ENCODE measurements at regions not wholly inside any gene's neighbourhood (a gene's known extent, or its start where the extent isn't known, plus 50 kb on each side); places are given as distances from the start of the nearest gene placed in this dataset.

DNA sequence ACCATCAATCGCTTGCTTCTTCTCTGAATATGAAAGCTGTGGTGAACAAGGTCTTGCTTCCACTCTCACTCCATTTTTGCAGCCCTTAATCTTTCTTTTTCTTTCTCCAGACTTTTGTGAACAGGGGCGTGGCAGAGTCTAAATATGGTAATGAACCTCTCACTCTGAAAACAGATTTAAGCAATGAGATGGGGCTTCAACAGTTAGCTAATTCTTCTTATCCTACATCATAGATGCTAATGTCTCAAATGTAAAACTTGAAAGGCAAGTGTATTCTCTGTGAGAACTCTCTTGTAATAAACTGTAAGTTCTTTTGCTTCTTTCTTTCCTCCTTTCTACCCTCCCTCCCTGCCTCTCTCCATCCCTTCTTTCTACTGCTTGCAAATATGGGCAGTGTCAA, 106.5 kb upstream of the ANK2 start:
- intact Hi-C loops (cut with micrococcal nuclease) = no loop called here
- no peak overlapping the region for H3K4me3 Mint-ChIP-seq
- DNase-seq = no peak
- Histone ChIP-seq H3K79me2 (ENCODE audit: insufficient read depth, low read length) (no peaks in the 10 kb centered on the region), H3K9ac (ENCODE audit: insufficient read depth, low read length, poor library complexity, severe bottlenecking) (no peak overlapping the region), H3K9me3 (replicated peaks in 1 of 2; ENCODE audit: control insufficient read depth in 1 of 2, insufficient read depth in 1 of 2, low read length in 2 of 2) (no peaks in the 10 kb centered on the region), H3K36me3 (replicated peaks in 1 of 2; ENCODE audit: control insufficient read depth in 1 of 2, insufficient read depth in 2 of 2, low read length in 2 of 2) (no peaks in the 10 kb centered on the region), H4K20me1 (ENCODE audit: insufficient read depth, low read length) (no peaks in the 10 kb centered on the region), H3K27me3 (ENCODE audit: control insufficient read depth in 2 of 2, insufficient read depth in 2 of 2, low read length in 2 of 2) (no peaks in the 10 kb centered on the region), H2AFZ (ENCODE audit: insufficient read depth, low read depth, low read length, poor library complexity, severe bottlenecking) (no peak overlapping the region), H3K4me1 (ENCODE audit: control insufficient read depth in 1 of 2, insufficient read depth in 2 of 2, low read length in 2 of 2) (no peaks in the 10 kb centered on the region), H3K27ac (ENCODE audit: low read depth in 1 of 2, low read length in 2 of 2) (no peak overlapping the region), H3K4me2 (replicated peaks; ENCODE audit: extremely low read depth, low read length, poor library complexity, severe bottlenecking) (no peak overlapping the region), H3K4me3 (replicated peaks in 1 of 3; ENCODE audit: low read depth in 2 of 3, low read length in 3 of 3) (no peak overlapping the region)
- H3K27ac Mint-ChIP-seq = no peak overlapping the region
- no peaks in the 10 kb centered on the region for H3K36me3 Mint-ChIP-seq
- TF ChIP-seq, protein P1, sequence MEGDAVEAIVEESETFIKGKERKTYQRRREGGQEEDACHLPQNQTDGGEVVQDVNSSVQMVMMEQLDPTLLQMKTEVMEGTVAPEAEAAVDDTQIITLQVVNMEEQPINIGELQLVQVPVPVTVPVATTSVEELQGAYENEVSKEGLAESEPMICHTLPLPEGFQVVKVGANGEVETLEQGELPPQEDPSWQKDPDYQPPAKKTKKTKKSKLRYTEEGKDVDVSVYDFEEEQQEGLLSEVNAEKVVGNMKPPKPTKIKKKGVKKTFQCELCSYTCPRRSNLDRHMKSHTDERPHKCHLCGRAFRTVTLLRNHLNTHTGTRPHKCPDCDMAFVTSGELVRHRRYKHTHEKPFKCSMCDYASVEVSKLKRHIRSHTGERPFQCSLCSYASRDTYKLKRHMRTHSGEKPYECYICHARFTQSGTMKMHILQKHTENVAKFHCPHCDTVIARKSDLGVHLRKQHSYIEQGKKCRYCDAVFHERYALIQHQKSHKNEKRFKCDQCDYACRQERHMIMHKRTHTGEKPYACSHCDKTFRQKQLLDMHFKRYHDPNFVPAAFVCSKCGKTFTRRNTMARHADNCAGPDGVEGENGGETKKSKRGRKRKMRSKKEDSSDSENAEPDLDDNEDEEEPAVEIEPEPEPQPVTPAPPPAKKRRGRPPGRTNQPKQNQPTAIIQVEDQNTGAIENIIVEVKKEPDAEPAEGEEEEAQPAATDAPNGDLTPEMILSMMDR (IDR thresholded peaks at IDR 0.05) = no peak
- peaks cover 0 to 1% (median 0%) of the 10 kb centered on the region in 7 donors for H3K9me3 Mint-ChIP-seq
- H3K4me1 Mint-ChIP-seq = no peaks in the 10 kb centered on the region
- H3K27me3 Mint-ChIP-seq (ENCODE audit: low read depth in 3 of 3) = peaks cover 0 to 5% (median 2%) of the 10 kb centered on the region in 3 donors
- WGBS (ENCODE audit: insufficient coverage) = no CpG with 5 or more reads among the region's 2 CpGs

DNA sequence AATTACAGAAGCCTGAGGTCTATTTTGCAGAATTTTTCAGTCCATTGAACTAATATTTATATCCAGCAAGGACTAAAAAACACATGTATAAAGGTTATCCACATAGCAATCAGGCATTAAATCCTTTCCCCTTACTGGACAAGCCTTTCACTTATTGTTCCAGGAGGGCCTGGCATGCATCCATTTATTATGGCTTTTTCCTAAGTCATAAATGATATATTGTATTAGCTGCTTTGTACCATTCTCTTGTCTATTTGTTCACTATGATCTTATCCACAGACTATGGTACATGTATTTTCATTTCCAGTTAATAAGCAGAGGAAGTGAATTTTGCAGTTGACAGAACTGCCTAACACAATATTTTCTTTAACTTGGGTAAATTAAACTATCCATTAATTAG, 105.4 kb upstream of the ANK2 start:
- Mint-ChIP-seq H3K36me3 (no peaks in the 10 kb centered on the region), H3K9me3 (peaks cover 0 to 1% (median 0%) of the 10 kb centered on the region in 7 donors), H3K4me3 (no peak overlapping the region), H3K27me3 (ENCODE audit: low read depth in 3 of 3) (peaks cover 0 to 5% (median 5%) of the 10 kb centered on the region in 3 donors), H3K4me1 (no peaks in the 10 kb centered on the region), H3K27ac (no peak overlapping the region)
- Histone ChIP-seq H3K79me2 (ENCODE audit: insufficient read depth, low read length) (no peaks in the 10 kb centered on the region), H3K36me3 (replicated peaks in 1 of 2; ENCODE audit: control insufficient read depth in 1 of 2, insufficient read depth in 2 of 2, low read length in 2 of 2) (no peaks in the 10 kb centered on the region), H2AFZ (ENCODE audit: insufficient read depth, low read depth, low read length, poor library complexity, severe bottlenecking) (no peak overlapping the region), H3K27ac (ENCODE audit: low read depth in 1 of 2, low read length in 2 of 2) (no peak overlapping the region), H3K27me3 (ENCODE audit: control insufficient read depth in 2 of 2, insufficient read depth in 2 of 2, low read length in 2 of 2) (no peaks in the 10 kb centered on the region), H3K4me2 (replicated peaks; ENCODE audit: extremely low read depth, low read length, poor library complexity, severe bottlenecking) (no peak overlapping the region), H4K20me1 (ENCODE audit: insufficient read depth, low read length) (no peaks in the 10 kb centered on the region), H3K9ac (ENCODE audit: insufficient read depth, low read length, poor library complexity, severe bottlenecking) (no peak overlapping the region), H3K9me3 (replicated peaks in 1 of 2; ENCODE audit: control insufficient read depth in 1 of 2, insufficient read depth in 1 of 2, low read length in 2 of 2) (no peaks in the 10 kb centered on the region), H3K4me1 (ENCODE audit: control insufficient read depth in 1 of 2, insufficient read depth in 2 of 2, low read length in 2 of 2) (no peaks in the 10 kb centered on the region), H3K4me3 (replicated peaks in 1 of 3; ENCODE audit: low read depth in 2 of 3, low read length in 3 of 3) (no peak overlapping the region)
- no peak for DNase-seq
- TF ChIP-seq, protein P1 (IDR thresholded peaks at IDR 0.05) = no peak
- intact Hi-C loops (cut with micrococcal nuclease) = no loop called here

All from CD14-positive monocyte (primary cell).